ENCODE measurements at regions not wholly inside any gene's neighbourhood (a gene's known extent, or its start where the extent isn't known, plus 50 kb on each side); places are given as distances from the start of the nearest gene placed in this dataset.

DNA sequence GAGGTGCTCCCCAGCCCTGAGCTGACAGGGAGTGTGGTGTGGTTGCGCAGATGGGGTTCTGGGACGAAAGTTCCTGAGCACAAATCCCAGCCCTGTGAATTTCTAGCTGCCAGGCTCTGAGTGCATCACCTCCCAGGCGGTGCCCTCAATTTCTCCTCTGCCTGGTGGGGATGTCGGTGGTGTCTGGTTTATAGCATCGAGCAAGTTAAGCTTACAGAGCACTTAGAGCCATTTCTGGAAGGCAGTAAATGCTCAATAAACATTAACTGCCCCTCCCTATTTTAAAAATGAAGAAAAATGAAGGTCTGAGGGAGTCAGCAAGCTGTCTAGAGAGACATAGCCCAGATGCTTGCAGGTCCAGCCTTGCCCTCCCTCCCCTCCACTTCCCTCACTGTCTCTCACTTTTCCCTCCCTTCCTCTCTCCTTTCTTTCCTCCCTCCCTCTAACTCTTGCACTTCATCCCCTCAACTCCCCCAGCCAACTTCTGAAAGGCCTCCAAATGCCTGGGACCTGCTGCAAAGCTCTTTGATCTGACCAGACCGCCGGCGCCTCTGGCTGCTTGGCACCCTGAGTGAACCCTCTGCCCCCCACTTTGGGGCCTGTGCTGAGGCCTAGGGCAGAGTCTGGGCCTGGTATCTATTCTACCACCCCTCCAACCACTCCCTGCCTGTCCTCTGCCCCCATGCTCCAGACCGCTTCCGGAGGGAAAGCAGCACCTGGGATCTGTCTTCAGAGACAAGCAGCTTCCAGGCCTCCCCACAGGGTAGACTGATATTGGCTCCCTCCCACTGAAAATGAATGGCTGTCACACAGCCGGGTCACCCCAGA, 438.3 kb downstream of the RPS24 start (continued):
- TF ChIP-seq FOXJ3 (CRISPR knock-in tag; IDR thresholded peaks at IDR 0.05) (peak; percentile 99), GATA2 (CRISPR knock-in tag; IDR thresholded peaks at IDR 0.05) (peak; percentile 86), JUND (IDR thresholded peaks at IDR 0.05) (no peak), NFIC (IDR thresholded peaks at IDR 0.05; ENCODE audit: borderline replicate concordance) (no peak), MXI1 (IDR thresholded peaks at IDR 0.05; ENCODE audit: low read depth, low read length) (no peak; the same call in 1 of the 2 replicates), TEAD4 (IDR thresholded peaks at IDR 0.05; ENCODE audit: borderline replicate concordance, insufficient read depth) (no peak), NRF1 (IDR thresholded peaks at IDR 0.05; ENCODE audit: low read depth, low read length) (no peak), RCOR1 (IDR thresholded peaks at IDR 0.05; ENCODE audit: low read length) (peak; percentile 90), ELF1 (IDR thresholded peaks at IDR 0.05) (no peak), TAF1 (IDR thresholded peaks at IDR 0.05; ENCODE audit: borderline replicate concordance, low read depth, low read length) (no peak), YY1 (IDR thresholded peaks at IDR 0.05; ENCODE audit: low read depth) (no peak), RFX5 (IDR thresholded peaks at IDR 0.05; ENCODE audit: low read length) (no peak), RXRA (IDR thresholded peaks at IDR 0.05; ENCODE audit: borderline replicate concordance, low read depth) (no peak), POLR2AphosphoS5 (IDR thresholded peaks at IDR 0.05; ENCODE audit: low read depth, low read length) (peak; percentile 13; the same call in 1 of the 2 replicates)
- TF ChIP-seq, protein P1, sequence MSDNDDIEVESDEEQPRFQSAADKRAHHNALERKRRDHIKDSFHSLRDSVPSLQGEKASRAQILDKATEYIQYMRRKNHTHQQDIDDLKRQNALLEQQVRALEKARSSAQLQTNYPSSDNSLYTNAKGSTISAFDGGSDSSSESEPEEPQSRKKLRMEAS (IDR thresholded peaks at IDR 0.05; ENCODE audit: low read depth) = no peak
- TF ChIP-seq, protein P2, sequence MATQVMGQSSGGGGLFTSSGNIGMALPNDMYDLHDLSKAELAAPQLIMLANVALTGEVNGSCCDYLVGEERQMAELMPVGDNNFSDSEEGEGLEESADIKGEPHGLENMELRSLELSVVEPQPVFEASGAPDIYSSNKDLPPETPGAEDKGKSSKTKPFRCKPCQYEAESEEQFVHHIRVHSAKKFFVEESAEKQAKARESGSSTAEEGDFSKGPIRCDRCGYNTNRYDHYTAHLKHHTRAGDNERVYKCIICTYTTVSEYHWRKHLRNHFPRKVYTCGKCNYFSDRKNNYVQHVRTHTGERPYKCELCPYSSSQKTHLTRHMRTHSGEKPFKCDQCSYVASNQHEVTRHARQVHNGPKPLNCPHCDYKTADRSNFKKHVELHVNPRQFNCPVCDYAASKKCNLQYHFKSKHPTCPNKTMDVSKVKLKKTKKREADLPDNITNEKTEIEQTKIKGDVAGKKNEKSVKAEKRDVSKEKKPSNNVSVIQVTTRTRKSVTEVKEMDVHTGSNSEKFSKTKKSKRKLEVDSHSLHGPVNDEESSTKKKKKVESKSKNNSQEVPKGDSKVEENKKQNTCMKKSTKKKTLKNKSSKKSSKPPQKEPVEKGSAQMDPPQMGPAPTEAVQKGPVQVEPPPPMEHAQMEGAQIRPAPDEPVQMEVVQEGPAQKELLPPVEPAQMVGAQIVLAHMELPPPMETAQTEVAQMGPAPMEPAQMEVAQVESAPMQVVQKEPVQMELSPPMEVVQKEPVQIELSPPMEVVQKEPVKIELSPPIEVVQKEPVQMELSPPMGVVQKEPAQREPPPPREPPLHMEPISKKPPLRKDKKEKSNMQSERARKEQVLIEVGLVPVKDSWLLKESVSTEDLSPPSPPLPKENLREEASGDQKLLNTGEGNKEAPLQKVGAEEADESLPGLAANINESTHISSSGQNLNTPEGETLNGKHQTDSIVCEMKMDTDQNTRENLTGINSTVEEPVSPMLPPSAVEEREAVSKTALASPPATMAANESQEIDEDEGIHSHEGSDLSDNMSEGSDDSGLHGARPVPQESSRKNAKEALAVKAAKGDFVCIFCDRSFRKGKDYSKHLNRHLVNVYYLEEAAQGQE (IDR thresholded peaks at IDR 0.05; ENCODE audit: low read depth, low read length) = no peak
- TF ChIP-seq, protein P3, sequence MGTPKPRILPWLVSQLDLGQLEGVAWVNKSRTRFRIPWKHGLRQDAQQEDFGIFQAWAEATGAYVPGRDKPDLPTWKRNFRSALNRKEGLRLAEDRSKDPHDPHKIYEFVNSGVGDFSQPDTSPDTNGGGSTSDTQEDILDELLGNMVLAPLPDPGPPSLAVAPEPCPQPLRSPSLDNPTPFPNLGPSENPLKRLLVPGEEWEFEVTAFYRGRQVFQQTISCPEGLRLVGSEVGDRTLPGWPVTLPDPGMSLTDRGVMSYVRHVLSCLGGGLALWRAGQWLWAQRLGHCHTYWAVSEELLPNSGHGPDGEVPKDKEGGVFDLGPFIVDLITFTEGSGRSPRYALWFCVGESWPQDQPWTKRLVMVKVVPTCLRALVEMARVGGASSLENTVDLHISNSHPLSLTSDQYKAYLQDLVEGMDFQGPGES (IDR thresholded peaks at IDR 0.05; ENCODE audit: low read depth, low read length) = no peak
- TF ChIP-seq, protein P4, sequence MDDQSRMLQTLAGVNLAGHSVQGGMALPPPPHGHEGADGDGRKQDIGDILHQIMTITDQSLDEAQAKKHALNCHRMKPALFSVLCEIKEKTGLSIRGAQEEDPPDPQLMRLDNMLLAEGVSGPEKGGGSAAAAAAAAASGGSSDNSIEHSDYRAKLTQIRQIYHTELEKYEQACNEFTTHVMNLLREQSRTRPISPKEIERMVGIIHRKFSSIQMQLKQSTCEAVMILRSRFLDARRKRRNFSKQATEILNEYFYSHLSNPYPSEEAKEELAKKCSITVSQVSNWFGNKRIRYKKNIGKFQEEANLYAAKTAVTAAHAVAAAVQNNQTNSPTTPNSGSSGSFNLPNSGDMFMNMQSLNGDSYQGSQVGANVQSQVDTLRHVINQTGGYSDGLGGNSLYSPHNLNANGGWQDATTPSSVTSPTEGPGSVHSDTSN (IDR thresholded peaks at IDR 0.05) = 0 out of 2 replicates have a peak, but pooled peaks have one; percentile 5
- TF ChIP-seq, protein P5, sequence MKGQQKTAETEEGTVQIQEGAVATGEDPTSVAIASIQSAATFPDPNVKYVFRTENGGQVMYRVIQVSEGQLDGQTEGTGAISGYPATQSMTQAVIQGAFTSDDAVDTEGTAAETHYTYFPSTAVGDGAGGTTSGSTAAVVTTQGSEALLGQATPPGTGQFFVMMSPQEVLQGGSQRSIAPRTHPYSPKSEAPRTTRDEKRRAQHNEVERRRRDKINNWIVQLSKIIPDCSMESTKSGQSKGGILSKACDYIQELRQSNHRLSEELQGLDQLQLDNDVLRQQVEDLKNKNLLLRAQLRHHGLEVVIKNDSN (IDR thresholded peaks at IDR 0.05; ENCODE audit: borderline replicate concordance, low read depth) = no peak
